ENCODE measurements at regions not wholly inside any gene's neighbourhood (a gene's known extent, or its start where the extent isn't known, plus 50 kb on each side); places are given as distances from the start of the nearest gene placed in this dataset.

- Histone ChIP-seq H3K27ac (no peak overlapping the region), H3K4me3 (no peak overlapping the region), H3K79me2 (ENCODE audit: low read depth) (no peaks in the 10 kb centered on the region), H3K4me1 (no peaks in the 10 kb centered on the region), H3K9me3 (ENCODE audit: low read depth) (no peaks in the 10 kb centered on the region), H2AFZ (replicated peaks) (no peak overlapping the region), H3K36me3 (no peaks in the 10 kb centered on the region), H3K9ac (no peak overlapping the region), H3F3A (ENCODE audit: low read depth) (no peaks in the 10 kb centered on the region), H3K27me3 (no peaks in the 10 kb centered on the region), H3K4me2 (no peak overlapping the region), H4K20me1 (ENCODE audit: low read depth) (no peaks in the 10 kb centered on the region)
- H3K36me3 Mint-ChIP-seq, result no peaks in the 10 kb centered on the region
- TF ChIP-seq CTCF (IDR thresholded peaks at IDR 0.05), result no peak
- no peak for TF ChIP-seq EZH2phosphoT487 (IDR thresholded peaks at IDR 0.05)
- TF ChIP-seq EZH2 (IDR thresholded peaks at IDR 0.05), result no peak
- peaks cover 3% of the 10 kb centered on the region for H3K27me3 Mint-ChIP-seq (ENCODE audit: insufficient read depth, low read depth)
- no peak overlapping the region for H3K4me3 Mint-ChIP-seq
- no peaks in the 10 kb centered on the region for H3K9me3 Mint-ChIP-seq
- H3K4me1 Mint-ChIP-seq, result peaks cover 7% of the 10 kb centered on the region
- H3K27ac Mint-ChIP-seq, result no peak overlapping the region
- no peak for DNase-seq (ENCODE audit: low spot score)
Measured at GRCh38 chr7:52726493-52726892, 308.9 kb upstream of the POM121L12 start.

- H3K27me3 ChIP-seq, result no peaks in the 10 kb centered on the region
- no peak for TF ChIP-seq EZH2 (IDR thresholded peaks at IDR 0.05)
- TF ChIP-seq EZH2phosphoT487 (IDR thresholded peaks at IDR 0.05), result no peak
- TF ChIP-seq CTCF (IDR thresholded peaks at IDR 0.05), result no peak
- H3K79me2 ChIP-seq (ENCODE audit: low read depth), result no peaks in the 10 kb centered on the region
- no peak for DNase-seq (ENCODE audit: low spot score)
- no peaks in the 10 kb centered on the region for H4K20me1 ChIP-seq (ENCODE audit: low read depth)
- no peaks in the 10 kb centered on the region for H3F3A ChIP-seq (ENCODE audit: low read depth)
- H2AFZ ChIP-seq (replicated peaks), result no peak overlapping the region
- H3K27ac ChIP-seq, result no peak overlapping the region
- no peak overlapping the region for H3K4me3 ChIP-seq
- peaks cover 3% of the 10 kb centered on the region for H3K27me3 Mint-ChIP-seq (ENCODE audit: insufficient read depth, low read depth)
- no peak overlapping the region for H3K4me3 Mint-ChIP-seq
- no peaks in the 10 kb centered on the region for H3K9me3 ChIP-seq (ENCODE audit: low read depth)
- no peaks in the 10 kb centered on the region for H3K9me3 Mint-ChIP-seq
- no peak overlapping the region for H3K9ac ChIP-seq
- no peaks in the 10 kb centered on the region for H3K36me3 ChIP-seq
- peaks cover 6% of the 10 kb centered on the region for H3K4me1 Mint-ChIP-seq
- no peak overlapping the region for H3K4me2 ChIP-seq
- H3K4me1 ChIP-seq, result no peaks in the 10 kb centered on the region
- H3K27ac Mint-ChIP-seq, result no peak overlapping the region
- H3K36me3 Mint-ChIP-seq, result no peaks in the 10 kb centered on the region
Measured at GRCh38 chr7:52723606-52724005, 311.8 kb upstream of the POM121L12 start.

- H3K4me1 Mint-ChIP-seq, result peaks cover 4% of the 10 kb centered on the region
- no peaks in the 10 kb centered on the region for H3K9me3 Mint-ChIP-seq
- Histone ChIP-seq H2AFZ (replicated peaks) (no peak overlapping the region), H3K9me3 (ENCODE audit: low read depth) (no peaks in the 10 kb centered on the region), H3K4me2 (no peak overlapping the region), H4K20me1 (ENCODE audit: low read depth) (no peaks in the 10 kb centered on the region), H3K4me3 (no peak overlapping the region), H3K79me2 (ENCODE audit: low read depth) (no peaks in the 10 kb centered on the region), H3K36me3 (no peaks in the 10 kb centered on the region), H3F3A (ENCODE audit: low read depth) (no peaks in the 10 kb centered on the region), H3K27me3 (no peaks in the 10 kb centered on the region), H3K27ac (no peak overlapping the region), H3K9ac (no peak overlapping the region), H3K4me1 (no peaks in the 10 kb centered on the region)
- no peak for DNase-seq (ENCODE audit: low spot score)
- no peaks in the 10 kb centered on the region for H3K36me3 Mint-ChIP-seq
- no peak overlapping the region for H3K27ac Mint-ChIP-seq
- TF ChIP-seq CTCF (IDR thresholded peaks at IDR 0.05) (no peak), EZH2 (IDR thresholded peaks at IDR 0.05) (no peak), EZH2phosphoT487 (IDR thresholded peaks at IDR 0.05) (no peak)
- no peak overlapping the region for H3K4me3 Mint-ChIP-seq
- H3K27me3 Mint-ChIP-seq (ENCODE audit: insufficient read depth, low read depth), result peaks cover 3% of the 10 kb centered on the region
Measured at GRCh38 chr7:52720856-52721255, 314.6 kb upstream of the POM121L12 start.

GRCh38 chr7:52719677-52720076 lies 315.8 kb upstream of the POM121L12 start:
- no peak overlapping the region for H3K27ac Mint-ChIP-seq
- TF ChIP-seq EZH2 (IDR thresholded peaks at IDR 0.05) (no peak), EZH2phosphoT487 (IDR thresholded peaks at IDR 0.05) (no peak), CTCF (IDR thresholded peaks at IDR 0.05) (no peak)

More at GRCh38 chr7:52719677-52720076, 315.8 kb upstream of the POM121L12 start:
- Histone ChIP-seq H3K79me2 (ENCODE audit: low read depth) (no peaks in the 10 kb centered on the region), H3K4me2 (no peak overlapping the region), H2AFZ (replicated peaks) (no peak overlapping the region), H3K27ac (no peak overlapping the region), H4K20me1 (ENCODE audit: low read depth) (no peaks in the 10 kb centered on the region), H3K36me3 (no peaks in the 10 kb centered on the region), H3K27me3 (no peaks in the 10 kb centered on the region), H3K4me3 (no peak overlapping the region), H3K9ac (no peak overlapping the region), H3F3A (ENCODE audit: low read depth) (no peaks in the 10 kb centered on the region), H3K4me1 (no peaks in the 10 kb centered on the region), H3K9me3 (ENCODE audit: low read depth) (no peaks in the 10 kb centered on the region)
- no peak for DNase-seq (ENCODE audit: low spot score)
- Mint-ChIP-seq H3K9me3 (no peaks in the 10 kb centered on the region), H3K4me1 (peaks cover 4% of the 10 kb centered on the region), H3K36me3 (no peaks in the 10 kb centered on the region), H3K4me3 (no peak overlapping the region), H3K27me3 (ENCODE audit: insufficient read depth, low read depth) (no peaks in the 10 kb centered on the region)

Measured in neural progenitor cell (in vitro differentiated cells).